H1 (cell line): ENCODE measurements at regions not wholly inside any gene's neighbourhood (a gene's known extent, or its start where the extent isn't known, plus 50 kb on each side); places are given as distances from the start of the nearest gene placed in this dataset.

Experiments
- CTCF ChIA-PET: fragments of 300-600 bp; sonication (Branson Sonifier 250); formaldehyde crosslinking; loops from one replicate; lab custom pipeline; 2021; ENCODE audit not compliant: partially characterized antibody; lab: Charles Lee
- POLR2A ChIA-PET: fragments of 300-600 bp; sonication (Branson Sonifier 250); formaldehyde crosslinking; loops from one replicate; lab custom pipeline; 2021; ENCODE audit warnings: inconsistent platforms; ENCODE audit not compliant: partially characterized antibody; lab: Charles Lee
- DNase-seq, 2 experiments: peaks; one replicate each; pipeline versions ENCODE4 v3.0.0 to v3.0.0-alpha.2; 2010 to 2022; ENCODE audit warnings: low spot score in 2 of 2, low read depth in 1 of 2, mixed read lengths in 1 of 2
- FAIRE-seq: peaks from 2 replicates; lab custom pipeline; 2011; peaks lifted over from hg19 to GRCh38; lab: Jason Lieb, UNC
- H2AFZ ChIP-seq: 2 replicates; pipeline ENCODE4 v1.8.1; 2012; ENCODE audit warnings: low read length, inconsistent platforms
- H2AK5ac ChIP-seq: 2 replicates; pipeline ENCODE4 v1.6.1; 2013; ENCODE audit warnings: low read depth, low read length
- H2BK120ac ChIP-seq: replicated peaks from 2 replicates; pipeline ENCODE3; 2013; ENCODE audit warnings: low read depth, low read length, inconsistent platforms
- H2BK12ac ChIP-seq: 2 replicates; pipeline ENCODE4 v1.6.1; 2013; ENCODE audit warnings: low read depth, low read length
- H2BK15ac ChIP-seq: 2 replicates; pipeline ENCODE4 v1.6.1; 2013; ENCODE audit warnings: low read length
- H2BK20ac ChIP-seq: 2 replicates; pipeline ENCODE4 v1.6.1; 2013; ENCODE audit warnings: low read length
- H2BK5ac ChIP-seq: 2 replicates; pipeline ENCODE4 v1.6.1; 2013; ENCODE audit warnings: low read depth, low read length
- H3K14ac ChIP-seq: 2 replicates; pipeline ENCODE4 v1.6.1; 2013; ENCODE audit warnings: inconsistent platforms; ENCODE audit not compliant: insufficient read length
- H3K18ac ChIP-seq: 2 replicates; pipeline ENCODE4 v1.6.1; 2013; ENCODE audit warnings: low read length; ENCODE audit errors: extremely low read depth
- H3K23ac ChIP-seq: 2 replicates; pipeline ENCODE4 v1.6.1; 2013; ENCODE audit warnings: inconsistent platforms; ENCODE audit not compliant: insufficient read length
- H3K23me2 ChIP-seq: 2 replicates; pipeline ENCODE4 v1.6.1; 2013; ENCODE audit warnings: low read depth, low read length
- H3K27ac ChIP-seq: 2 replicates; pipeline ENCODE4 v1.6.1; 2011; ENCODE audit warnings: low read depth, low read length, inconsistent platforms
- H3K27me3 ChIP-seq, 4 experiments: replicated peaks in 1 of 4; 1 replicate in 1 of 4; 2 replicates in 3 of 4; pipeline versions ENCODE4 v1.6.1 to v1.8.1; 2011 to 2013; ENCODE audit warnings: low read length in 3 of 4, mild to moderate bottlenecking in 3 of 4, inconsistent platforms in 2 of 4, mixed read lengths in 2 of 4, moderate library complexity in 1 of 4; ENCODE audit not compliant: control insufficient read depth in 3 of 4, insufficient read depth in 3 of 4; ENCODE audit errors: extremely low read depth in 1 of 4
- H3K36me3 ChIP-seq, 4 experiments: 2 replicates each; pipeline versions ENCODE4 v1.6.1 to v1.8.1; 2011 to 2013; ENCODE audit warnings: mild to moderate bottlenecking in 4 of 4, low read length in 3 of 4, moderate library complexity in 2 of 4, control low read depth in 1 of 4, inconsistent platforms in 1 of 4; ENCODE audit not compliant: insufficient read depth in 4 of 4, control insufficient read depth in 2 of 4
- H3K4ac ChIP-seq: replicated peaks from 2 replicates; pipeline ENCODE3; 2013; ENCODE audit warnings: low read length, low read depth, mixed read lengths, inconsistent platforms; ENCODE audit not compliant: insufficient read length
- H3K4me1 ChIP-seq, 4 experiments: replicated peaks in 1 of 4; 1 replicate in 1 of 4; 2 replicates in 3 of 4; pipeline versions ENCODE4 v1.6.1 to v1.8.1; 2011 to 2013; ENCODE audit warnings: low read length in 3 of 4, inconsistent platforms in 2 of 4, mixed read lengths in 1 of 4; ENCODE audit not compliant: insufficient read depth in 4 of 4, control insufficient read depth in 3 of 4
- H3K4me2 ChIP-seq, 2 experiments: 2 replicates each; pipeline versions ENCODE4 v1.6.1 to v1.8.1; 2011 to 2013; ENCODE audit warnings: low read depth in 2 of 2, low read length in 2 of 2, control low read depth in 1 of 2, inconsistent platforms in 1 of 2, mild to moderate bottlenecking in 1 of 2; ENCODE audit not compliant: insufficient read depth in 1 of 2
- H3K4me3 ChIP-seq, 4 experiments: fragments of 200-600, 300-600 bp in 1 of 4; sonication (generic), shearing (Covaris generic), sonication (Bioruptor Twin) in 1 of 4; 2 replicates each; pipeline versions ENCODE4 v1.5.1 to v1.8.1; 2011 to 2016; ENCODE audit warnings: low read length in 4 of 4, low read depth in 3 of 4, control low read depth in 2 of 4, inconsistent platforms in 2 of 4, mild to moderate bottlenecking in 2 of 4, mixed read lengths in 1 of 4, moderate library complexity in 1 of 4; ENCODE audit not compliant: insufficient read depth in 2 of 4; ENCODE audit errors: extremely low read depth in 1 of 4
- H3K56ac ChIP-seq: replicated peaks from 2 replicates; pipeline ENCODE3; 2013; ENCODE audit warnings: low read depth, mild to moderate bottlenecking, mixed read lengths, low read length, inconsistent platforms; ENCODE audit not compliant: insufficient read length
- H3K79me1 ChIP-seq: 2 replicates; pipeline ENCODE4 v1.6.1; 2013; ENCODE audit warnings: low read depth, low read length, control low read depth
- H3K79me2 ChIP-seq, 2 experiments: 2 replicates each; pipeline versions ENCODE4 v1.6.1 to v1.8.1; 2012 to 2013; ENCODE audit warnings: low read length in 2 of 2, mild to moderate bottlenecking in 2 of 2, inconsistent platforms in 1 of 2; ENCODE audit not compliant: insufficient read depth in 2 of 2, control insufficient read depth in 1 of 2
- H3K9ac ChIP-seq, 4 experiments: replicated peaks in 1 of 4; 1 replicate in 1 of 4; 2 replicates in 3 of 4; pipeline versions ENCODE4 v1.6.1 to v1.8.1; 2011 to 2013; ENCODE audit warnings: low read depth in 3 of 4, low read length in 3 of 4, control low read depth in 2 of 4, mild to moderate bottlenecking in 2 of 4, moderate library complexity in 2 of 4, inconsistent platforms in 1 of 4; ENCODE audit errors: extremely low read depth in 1 of 4
- H3K9me3 ChIP-seq, 2 experiments: 2 replicates each; pipeline versions ENCODE4 v1.6.1 to v1.8.1; 2012 to 2013; ENCODE audit warnings: mild to moderate bottlenecking in 2 of 2, moderate library complexity in 2 of 2, control low read depth in 1 of 2, inconsistent platforms in 1 of 2, low read depth in 1 of 2, low read length in 1 of 2, mixed read lengths in 1 of 2; ENCODE audit not compliant: insufficient read depth in 2 of 2
- H4K20me1 ChIP-seq, 2 experiments: replicated peaks in 1 of 2; 2 replicates each; pipeline versions ENCODE3 to v1.8.1; 2011 to 2013; ENCODE audit warnings: inconsistent platforms in 2 of 2, low read length in 2 of 2, mild to moderate bottlenecking in 1 of 2; ENCODE audit not compliant: insufficient read depth in 2 of 2, control insufficient read depth in 1 of 2
- H4K5ac ChIP-seq: 2 replicates; pipeline ENCODE4 v1.6.1; 2013; ENCODE audit warnings: low read length, low read depth, mixed read lengths, inconsistent platforms; ENCODE audit not compliant: insufficient read length
- H4K8ac ChIP-seq: 2 replicates; pipeline ENCODE4 v1.8.0; 2013; ENCODE audit warnings: mild to moderate bottlenecking, moderate library complexity, low read length, inconsistent platforms; ENCODE audit not compliant: insufficient read depth; ENCODE audit errors: extremely low read depth
- H4K91ac ChIP-seq: replicated peaks from 2 replicates; pipeline ENCODE3; 2013; ENCODE audit warnings: low read length, mixed read lengths, inconsistent platforms; ENCODE audit not compliant: insufficient read length
- CHD1 ChIP-seq: IDR thresholded peaks from 2 replicates; pipeline ENCODE4 v1.6.1; 2012; ENCODE audit warnings: low read depth, low read length, improper control_type of control experiment
- CTBP2 ChIP-seq: IDR thresholded peaks from 2 replicates; pipeline ENCODE4 v1.7.0; 2011; ENCODE audit warnings: borderline replicate concordance, mild to moderate bottlenecking, moderate library complexity, mixed read lengths, low read length; ENCODE audit not compliant: insufficient read depth, insufficient read length
- EP300 ChIP-seq, 2 experiments: IDR thresholded peaks; 1 replicate in 1 of 2; 2 replicates in 1 of 2; pipeline ENCODE4 v1.6.1; 2011 to 2012; ENCODE audit warnings: low read depth in 2 of 2, low read length in 2 of 2, mild to moderate bottlenecking in 2 of 2, borderline replicate concordance in 1 of 2, inconsistent platforms in 1 of 2, moderate library complexity in 1 of 2
- KDM4A ChIP-seq: IDR thresholded peaks from one replicate; pipeline ENCODE4 v1.7.1; 2012; ENCODE audit warnings: low read depth, mild to moderate bottlenecking, moderate library complexity, low read length, inconsistent platforms; ENCODE audit not compliant: severe bottlenecking
- SP1 ChIP-seq: IDR thresholded peaks from 2 replicates; pipeline ENCODE4 v1.6.1; 2011; ENCODE audit warnings: low read depth, low read length
- YY1 ChIP-seq: IDR thresholded peaks from 2 replicates; pipeline ENCODE4 v1.6.1; 2011; ENCODE audit warnings: low read depth, mild to moderate bottlenecking, low read length
- WGBS, 2 experiments: shearing (Covaris generic) in 1 of 2; methylation state at CpG; one replicate each; pipeline versions ENCODE4 v1.1.6 to v1.1.7; 2013 to 2015; ENCODE audit warnings: low lambda C conversion rate in 2 of 2, mixed read lengths in 2 of 2, inconsistent platforms in 1 of 2, low coverage in 1 of 2, missing lambda C conversion rate in 1 of 2; ENCODE audit not compliant: insufficient replicate concordance in 2 of 2, insufficient coverage in 1 of 2, insufficient read length in 1 of 2; ENCODE audit errors: extremely low coverage in 1 of 2, missing lambda C conversion rate in 1 of 2; 5-methylcytosine and 5-hydroxymethylcytosine counted together

DNA sequence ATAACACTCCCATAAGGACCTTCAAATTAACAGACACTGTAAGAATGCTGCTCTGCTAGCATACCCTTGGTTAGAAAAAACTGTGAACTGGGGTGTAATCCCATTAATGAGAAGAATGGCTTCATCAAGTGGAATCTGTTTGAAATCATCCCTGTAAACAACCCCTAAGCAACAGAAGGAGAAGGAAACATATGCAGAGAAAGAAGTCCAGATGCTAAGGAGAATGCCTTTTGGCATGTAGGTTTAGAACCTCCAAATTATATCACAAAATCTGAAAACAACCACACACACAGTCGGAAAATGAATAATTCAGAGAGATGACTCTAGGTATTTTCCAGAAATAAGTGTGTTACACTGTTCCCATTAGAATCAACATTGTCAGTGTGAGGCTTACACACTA is 140.2 kb downstream of the NUAK1 start:
- Histone ChIP-seq H2AK5ac (no peak overlapping the region), H3K27me3 (no peaks in the 10 kb centered on the region)
- TF ChIP-seq SP1: no peak
- TF ChIP-seq CTBP2: no peak
- no peak for TF ChIP-seq CHD1
- no peak for TF ChIP-seq KDM4A
- no peak for TF ChIP-seq YY1
- TF ChIP-seq EP300 (IDR thresholded peaks at IDR 0.05; ENCODE audit: borderline replicate concordance in 1 of 2, low read depth in 2 of 2, low read length in 2 of 2): no peak
- TF ChIP-seq, all 59 proteins: peak for 0
- no peak overlapping the region for H3K14ac ChIP-seq
- no peaks in the 10 kb centered on the region for H3K79me2 ChIP-seq
- H3K4me3 ChIP-seq: no peak overlapping the region
- no peak overlapping the region for H4K8ac ChIP-seq
- no peak overlapping the region for H3K18ac ChIP-seq
- no peaks in the 10 kb centered on the region for H3K9me3 ChIP-seq
- H3K9ac ChIP-seq: no peak overlapping the region
- no peak overlapping the region for H2BK15ac ChIP-seq
- no peak overlapping the region for H2BK120ac ChIP-seq
- CTCF ChIA-PET: no interaction called here
- no peak for DNase-seq
- H3K56ac ChIP-seq: no peak overlapping the region
- WGBS, 2 experiments: 92% methylated on average over 1 of the region's 1 CpG; no CpG with 5 or more reads in 1 of the 2 experiments
- H3K4me2 ChIP-seq: no peak overlapping the region
- H3K23me2 ChIP-seq: no peaks in the 10 kb centered on the region
- no peak overlapping the region for H3K23ac ChIP-seq
- FAIRE-seq: no peak
- no peak overlapping the region for H4K5ac ChIP-seq
- no peak overlapping the region for H3K4ac ChIP-seq
- no peak overlapping the region for H2AFZ ChIP-seq
- H2BK5ac ChIP-seq: no peak overlapping the region
- H2BK20ac ChIP-seq: no peak overlapping the region
- H4K91ac ChIP-seq: no peak overlapping the region
- POLR2A ChIA-PET: no interaction called here
- no peak overlapping the region for H2BK12ac ChIP-seq
- no peaks in the 10 kb centered on the region for H3K79me1 ChIP-seq
- no peaks in the 10 kb centered on the region for H4K20me1 ChIP-seq
- H3K27ac ChIP-seq: no peak overlapping the region
- no peaks in the 10 kb centered on the region for H3K36me3 ChIP-seq
- peaks cover 0 to 1% (median 0%) of the 10 kb centered on the region in 4 experiments; a peak in 3 of 7 replicates for H3K4me1 ChIP-seq
